ENCODE measurements at regions not wholly inside any gene's neighbourhood (a gene's known extent, or its start where the extent isn't known, plus 50 kb on each side); places are given as distances from the start of the nearest gene placed in this dataset.

DNA sequence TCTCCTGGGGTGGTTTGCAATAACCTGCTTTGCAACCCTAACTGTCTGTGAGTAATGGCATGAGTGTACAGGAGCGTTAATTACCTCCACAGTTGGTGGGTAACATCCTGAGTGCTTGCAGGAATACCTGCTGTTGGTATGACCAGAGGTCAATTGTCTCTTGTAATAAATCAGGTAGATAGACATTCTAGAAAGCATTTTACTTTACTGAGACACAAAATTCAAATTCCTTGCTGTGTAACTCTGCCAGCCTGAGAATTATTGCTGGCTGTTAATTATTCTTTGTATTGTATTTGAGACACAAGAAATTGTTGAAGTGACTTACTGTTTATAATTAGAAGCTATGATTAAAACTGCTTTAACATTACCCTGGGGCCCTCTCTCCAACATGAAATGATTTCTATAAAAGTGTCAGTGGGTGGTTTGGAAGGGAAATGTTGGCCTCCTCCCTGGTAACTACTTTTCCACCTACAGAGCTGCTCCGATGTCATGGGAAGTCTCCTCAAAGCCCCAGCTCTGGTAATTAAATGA, 150.8 kb upstream of the ADCY2 start:
- TF ChIP-seq, protein P1, sequence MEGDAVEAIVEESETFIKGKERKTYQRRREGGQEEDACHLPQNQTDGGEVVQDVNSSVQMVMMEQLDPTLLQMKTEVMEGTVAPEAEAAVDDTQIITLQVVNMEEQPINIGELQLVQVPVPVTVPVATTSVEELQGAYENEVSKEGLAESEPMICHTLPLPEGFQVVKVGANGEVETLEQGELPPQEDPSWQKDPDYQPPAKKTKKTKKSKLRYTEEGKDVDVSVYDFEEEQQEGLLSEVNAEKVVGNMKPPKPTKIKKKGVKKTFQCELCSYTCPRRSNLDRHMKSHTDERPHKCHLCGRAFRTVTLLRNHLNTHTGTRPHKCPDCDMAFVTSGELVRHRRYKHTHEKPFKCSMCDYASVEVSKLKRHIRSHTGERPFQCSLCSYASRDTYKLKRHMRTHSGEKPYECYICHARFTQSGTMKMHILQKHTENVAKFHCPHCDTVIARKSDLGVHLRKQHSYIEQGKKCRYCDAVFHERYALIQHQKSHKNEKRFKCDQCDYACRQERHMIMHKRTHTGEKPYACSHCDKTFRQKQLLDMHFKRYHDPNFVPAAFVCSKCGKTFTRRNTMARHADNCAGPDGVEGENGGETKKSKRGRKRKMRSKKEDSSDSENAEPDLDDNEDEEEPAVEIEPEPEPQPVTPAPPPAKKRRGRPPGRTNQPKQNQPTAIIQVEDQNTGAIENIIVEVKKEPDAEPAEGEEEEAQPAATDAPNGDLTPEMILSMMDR (IDR thresholded peaks at IDR 0.05) = no peak
- TF ChIP-seq POLR2AphosphoS5 (IDR thresholded peaks at IDR 0.05; ENCODE audit: low read depth, low read length) (no peak), SIN3A (IDR thresholded peaks at IDR 0.05; ENCODE audit: borderline replicate concordance, insufficient read depth, low read depth, low read length) (no peak)
- TF ChIP-seq, protein P2, sequence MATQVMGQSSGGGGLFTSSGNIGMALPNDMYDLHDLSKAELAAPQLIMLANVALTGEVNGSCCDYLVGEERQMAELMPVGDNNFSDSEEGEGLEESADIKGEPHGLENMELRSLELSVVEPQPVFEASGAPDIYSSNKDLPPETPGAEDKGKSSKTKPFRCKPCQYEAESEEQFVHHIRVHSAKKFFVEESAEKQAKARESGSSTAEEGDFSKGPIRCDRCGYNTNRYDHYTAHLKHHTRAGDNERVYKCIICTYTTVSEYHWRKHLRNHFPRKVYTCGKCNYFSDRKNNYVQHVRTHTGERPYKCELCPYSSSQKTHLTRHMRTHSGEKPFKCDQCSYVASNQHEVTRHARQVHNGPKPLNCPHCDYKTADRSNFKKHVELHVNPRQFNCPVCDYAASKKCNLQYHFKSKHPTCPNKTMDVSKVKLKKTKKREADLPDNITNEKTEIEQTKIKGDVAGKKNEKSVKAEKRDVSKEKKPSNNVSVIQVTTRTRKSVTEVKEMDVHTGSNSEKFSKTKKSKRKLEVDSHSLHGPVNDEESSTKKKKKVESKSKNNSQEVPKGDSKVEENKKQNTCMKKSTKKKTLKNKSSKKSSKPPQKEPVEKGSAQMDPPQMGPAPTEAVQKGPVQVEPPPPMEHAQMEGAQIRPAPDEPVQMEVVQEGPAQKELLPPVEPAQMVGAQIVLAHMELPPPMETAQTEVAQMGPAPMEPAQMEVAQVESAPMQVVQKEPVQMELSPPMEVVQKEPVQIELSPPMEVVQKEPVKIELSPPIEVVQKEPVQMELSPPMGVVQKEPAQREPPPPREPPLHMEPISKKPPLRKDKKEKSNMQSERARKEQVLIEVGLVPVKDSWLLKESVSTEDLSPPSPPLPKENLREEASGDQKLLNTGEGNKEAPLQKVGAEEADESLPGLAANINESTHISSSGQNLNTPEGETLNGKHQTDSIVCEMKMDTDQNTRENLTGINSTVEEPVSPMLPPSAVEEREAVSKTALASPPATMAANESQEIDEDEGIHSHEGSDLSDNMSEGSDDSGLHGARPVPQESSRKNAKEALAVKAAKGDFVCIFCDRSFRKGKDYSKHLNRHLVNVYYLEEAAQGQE (IDR thresholded peaks at IDR 0.05; ENCODE audit: insufficient read depth in 1 of 2, low read depth in 2 of 2, low read length in 1 of 2) = no peak

All from Panc1 (cell line).